Breast epithelium (tissue), 3 donors: ENCODE measurements at regions not wholly inside any gene's neighbourhood (a gene's known extent, or its start where the extent isn't known, plus 50 kb on each side); places are given as distances from the start of the nearest gene placed in this dataset.

ENCODE experiments used
- POLR2A ChIP-seq: fragments of 450-650 bp; IDR thresholded peaks from one replicate; pipeline ENCODE4 v1.6.1; 2016; ENCODE audit warnings: antibody characterized with exemption, mild to moderate bottlenecking, moderate library complexity
- POLR2AphosphoS5 ChIP-seq, 3 donors: sonication (generic); formaldehyde crosslinking; IDR thresholded peaks; one replicate each; pipeline ENCODE4 v1.6.1; 2017; ENCODE audit warnings: antibody characterized with exemption in 3 of 3
- TF ChIP-seq, protein P1 (sequence below), 3 donors: fragments of 450-650 bp; IDR thresholded peaks; one replicate each; pipeline ENCODE4 v1.5.1; 2016 to 2017; ENCODE audit warnings: antibody characterized with exemption in 3 of 3, mild to moderate bottlenecking in 3 of 3, moderate library complexity in 3 of 3

DNA sequence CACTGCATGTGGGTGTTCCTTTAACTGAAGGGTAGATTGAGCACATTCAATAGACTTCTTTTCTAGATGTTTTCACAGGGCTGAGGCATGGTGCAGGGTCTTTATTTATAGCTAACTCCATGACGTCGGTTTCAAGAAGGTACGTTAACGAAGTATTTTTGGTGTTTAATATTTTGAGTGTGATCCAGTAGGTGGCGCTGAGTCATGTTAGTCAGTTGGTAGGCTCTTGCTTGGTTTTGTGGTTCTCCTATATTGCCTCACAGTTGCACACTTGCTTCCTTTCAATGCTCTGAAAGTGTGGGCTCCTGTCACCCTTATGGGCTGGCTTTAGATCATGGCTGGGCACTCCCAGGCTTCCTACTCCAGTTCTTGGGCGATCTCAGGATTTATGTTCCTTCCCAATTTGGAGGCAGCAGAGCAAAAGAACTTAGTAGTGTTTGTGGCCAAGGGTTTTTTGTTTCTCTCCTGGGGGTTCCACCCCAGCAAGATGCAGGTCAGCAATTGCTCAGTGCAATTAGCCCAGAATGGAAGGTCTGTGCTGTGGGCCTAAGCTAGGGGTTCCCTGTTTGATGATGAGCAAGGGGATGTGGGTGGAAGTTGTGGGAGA lies 471.6 kb upstream of the FOXG1 start:
- TF ChIP-seq, protein P1, sequence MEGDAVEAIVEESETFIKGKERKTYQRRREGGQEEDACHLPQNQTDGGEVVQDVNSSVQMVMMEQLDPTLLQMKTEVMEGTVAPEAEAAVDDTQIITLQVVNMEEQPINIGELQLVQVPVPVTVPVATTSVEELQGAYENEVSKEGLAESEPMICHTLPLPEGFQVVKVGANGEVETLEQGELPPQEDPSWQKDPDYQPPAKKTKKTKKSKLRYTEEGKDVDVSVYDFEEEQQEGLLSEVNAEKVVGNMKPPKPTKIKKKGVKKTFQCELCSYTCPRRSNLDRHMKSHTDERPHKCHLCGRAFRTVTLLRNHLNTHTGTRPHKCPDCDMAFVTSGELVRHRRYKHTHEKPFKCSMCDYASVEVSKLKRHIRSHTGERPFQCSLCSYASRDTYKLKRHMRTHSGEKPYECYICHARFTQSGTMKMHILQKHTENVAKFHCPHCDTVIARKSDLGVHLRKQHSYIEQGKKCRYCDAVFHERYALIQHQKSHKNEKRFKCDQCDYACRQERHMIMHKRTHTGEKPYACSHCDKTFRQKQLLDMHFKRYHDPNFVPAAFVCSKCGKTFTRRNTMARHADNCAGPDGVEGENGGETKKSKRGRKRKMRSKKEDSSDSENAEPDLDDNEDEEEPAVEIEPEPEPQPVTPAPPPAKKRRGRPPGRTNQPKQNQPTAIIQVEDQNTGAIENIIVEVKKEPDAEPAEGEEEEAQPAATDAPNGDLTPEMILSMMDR (IDR thresholded peaks at IDR 0.05) = no peak
- TF ChIP-seq POLR2AphosphoS5 (IDR thresholded peaks at IDR 0.05) = no peak
- no peak for TF ChIP-seq POLR2A
